ENCODE measurements at regions not wholly inside any gene's neighbourhood (a gene's known extent, or its start where the extent isn't known, plus 50 kb on each side); places are given as distances from the start of the nearest gene placed in this dataset.

- peaks cover 19% of the 10 kb centered on the region for H3K9me3 Mint-ChIP-seq (ENCODE audit: low read depth, unreplicated experiment)
- H3K27ac Mint-ChIP-seq (ENCODE audit: unreplicated experiment) = no peak overlapping the region
- CTCF ChIA-PET = no interaction called here
- DNase-seq = no peak
- BruUV-seq (replicated peaks) = no TSS peak
- H3K4me1 Mint-ChIP-seq (ENCODE audit: low read depth, unreplicated experiment) = no peaks in the 10 kb centered on the region
- no peak for TF ChIP-seq CTCF (IDR thresholded peaks at IDR 0.05; ENCODE audit: unreplicated experiment)
- intact Hi-C loops (cut with micrococcal nuclease; ENCODE audit: unreplicated experiment) = no loop called here
- no peak overlapping the region for H3K4me3 Mint-ChIP-seq (ENCODE audit: low read depth, unreplicated experiment)
- no peaks in the 10 kb centered on the region for H3K36me3 Mint-ChIP-seq (ENCODE audit: insufficient read depth, unreplicated experiment)
- H3K27me3 Mint-ChIP-seq (ENCODE audit: unreplicated experiment) = no peaks in the 10 kb centered on the region
Measured at GRCh38 chr15:94546808-94547207, 315.4 kb downstream of the MCTP2 start.

DNA sequence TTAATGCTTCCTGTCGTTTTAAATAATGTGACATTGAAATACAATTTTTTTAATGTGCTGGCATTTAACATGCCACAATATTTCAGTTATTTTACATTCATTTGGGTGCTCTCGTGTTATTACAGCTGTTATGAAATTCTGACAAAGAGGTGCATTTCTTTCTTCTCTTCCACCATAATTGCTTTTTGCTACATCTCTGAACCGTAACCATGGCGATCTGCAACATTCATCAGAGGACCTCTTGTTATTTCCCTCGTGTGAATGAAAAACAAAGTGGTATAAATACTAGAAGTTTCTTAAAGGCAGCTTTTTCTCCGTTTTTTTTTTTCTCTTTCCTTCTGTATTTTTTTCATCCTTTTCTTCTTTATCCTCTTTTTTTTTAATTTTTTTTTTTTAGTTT, 316.4 kb downstream of the MCTP2 start:
- intact Hi-C loops (cut with micrococcal nuclease; ENCODE audit: unreplicated experiment) = no loop called here
- TF ChIP-seq CTCF (IDR thresholded peaks at IDR 0.05; ENCODE audit: unreplicated experiment) = no peak
- Mint-ChIP-seq H3K27ac (ENCODE audit: unreplicated experiment) (no peak overlapping the region), H3K4me1 (ENCODE audit: low read depth, unreplicated experiment) (no peaks in the 10 kb centered on the region), H3K4me3 (ENCODE audit: low read depth, unreplicated experiment) (no peak overlapping the region), H3K36me3 (ENCODE audit: insufficient read depth, unreplicated experiment) (no peaks in the 10 kb centered on the region), H3K9me3 (ENCODE audit: low read depth, unreplicated experiment) (peaks cover 23% of the 10 kb centered on the region), H3K27me3 (ENCODE audit: unreplicated experiment) (no peaks in the 10 kb centered on the region)
- CTCF ChIA-PET = interaction anchor here (0.7 kb wide), 1 partner anchor 81 kb away, joined by 3 read pairs; no protein-coding TSS in a partner anchor
- DNase-seq = no peak
- BruUV-seq (replicated peaks) = no TSS peak

- CTCF ChIA-PET = interaction anchor here (0.7 kb wide), 1 partner anchor 1825 kb away, joined by 3 read pairs; no protein-coding TSS in a partner anchor
- DNase-seq = no peak
- no peak for TF ChIP-seq CTCF (IDR thresholded peaks at IDR 0.05; ENCODE audit: unreplicated experiment)
- intact Hi-C loops (cut with micrococcal nuclease; ENCODE audit: unreplicated experiment) = no loop called here
- no peaks in the 10 kb centered on the region for H3K27me3 Mint-ChIP-seq (ENCODE audit: unreplicated experiment)
- H3K4me3 Mint-ChIP-seq (ENCODE audit: low read depth, unreplicated experiment) = no peak overlapping the region
- no peak overlapping the region for H3K27ac Mint-ChIP-seq (ENCODE audit: unreplicated experiment)
- no peaks in the 10 kb centered on the region for H3K4me1 Mint-ChIP-seq (ENCODE audit: low read depth, unreplicated experiment)
- no TSS peak for BruUV-seq (replicated peaks)
- peaks cover 25% of the 10 kb centered on the region for H3K9me3 Mint-ChIP-seq (ENCODE audit: low read depth, unreplicated experiment)
- H3K36me3 Mint-ChIP-seq (ENCODE audit: insufficient read depth, unreplicated experiment) = no peaks in the 10 kb centered on the region
Measured at GRCh38 chr15:94555841-94556519, 324.6 kb downstream of the MCTP2 start.

DNA sequence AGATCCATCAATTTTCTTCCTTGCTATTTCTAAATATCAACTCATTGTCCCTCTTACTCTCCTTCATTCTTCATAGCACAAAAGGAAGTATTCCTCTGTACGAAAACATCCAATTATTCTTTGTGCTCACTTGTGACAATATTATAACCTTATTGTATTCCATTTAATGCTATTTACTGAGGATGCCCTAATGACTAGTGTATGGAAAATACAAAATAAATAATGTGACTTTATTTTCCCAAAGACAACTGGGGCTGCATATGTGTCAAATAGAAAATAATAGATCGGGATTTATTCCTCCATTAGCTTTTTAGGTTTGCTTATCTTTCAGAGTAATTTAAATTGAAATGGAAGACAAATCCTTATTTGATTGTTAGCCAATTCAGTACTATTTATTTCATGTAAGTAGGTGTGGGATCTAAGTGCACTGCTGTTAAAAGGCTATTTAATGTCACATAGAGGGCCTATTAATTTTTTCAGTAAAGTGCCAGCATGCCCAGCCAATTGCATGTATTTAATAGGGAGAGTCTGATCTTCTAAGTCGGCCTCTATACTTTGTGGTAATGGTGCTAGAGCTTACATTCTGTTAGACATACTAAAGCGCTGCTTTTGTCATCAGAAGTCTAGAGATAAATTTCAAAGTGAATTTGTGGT, 329.8 kb downstream of the MCTP2 start:
- Mint-ChIP-seq H3K4me3 (ENCODE audit: low read depth, unreplicated experiment) (no peak overlapping the region), H3K27ac (ENCODE audit: unreplicated experiment) (no peak overlapping the region), H3K4me1 (ENCODE audit: low read depth, unreplicated experiment) (no peaks in the 10 kb centered on the region), H3K36me3 (ENCODE audit: insufficient read depth, unreplicated experiment) (no peaks in the 10 kb centered on the region), H3K9me3 (ENCODE audit: low read depth, unreplicated experiment) (peaks cover 23% of the 10 kb centered on the region), H3K27me3 (ENCODE audit: unreplicated experiment) (no peaks in the 10 kb centered on the region)
- CTCF ChIA-PET = interaction anchor here (0.6 kb wide), 1 partner anchor 90 kb away, joined by 3 read pairs; no protein-coding TSS in a partner anchor
- TF ChIP-seq CTCF (IDR thresholded peaks at IDR 0.05; ENCODE audit: unreplicated experiment) = no peak
- BruUV-seq (replicated peaks) = no TSS peak
- intact Hi-C loops (cut with micrococcal nuclease; ENCODE audit: unreplicated experiment) = no loop called here
- DNase-seq = no peak

Data from Calu3 (cell line).